Endothelial cell of umbilical vein (primary cell): ENCODE measurements at regions not wholly inside any gene's neighbourhood (a gene's known extent, or its start where the extent isn't known, plus 50 kb on each side); places are given as distances from the start of the nearest gene placed in this dataset.

ENCODE experiments used
- CTCF ChIP-seq, 2 donors: IDR thresholded peaks; 1 replicate in 1 of 2; 2 replicates in 1 of 2; pipeline ENCODE4 v1.5.1; 2011; ENCODE audit warnings: low read length in 2 of 2, mild to moderate bottlenecking in 2 of 2, moderate library complexity in 2 of 2, control low read depth in 1 of 2, inconsistent platforms in 1 of 2, low read depth in 1 of 2; ENCODE audit not compliant: insufficient read depth in 1 of 2; ENCODE audit errors: extremely low read depth in 1 of 2
- EZH2 ChIP-seq: IDR thresholded peaks from 2 replicates; pipeline ENCODE4 v1.6.1; 2012; ENCODE audit warnings: borderline replicate concordance, low read depth, mild to moderate bottlenecking, moderate library complexity, low read length, inconsistent platforms; ENCODE audit not compliant: severe bottlenecking
- POLR2AphosphoS5 ChIP-seq: IDR thresholded peaks from 2 replicates; pipeline ENCODE4 v1.6.1; 2012; ENCODE audit warnings: low read depth, mild to moderate bottlenecking, control low read depth, low read length, moderate library complexity; ENCODE audit not compliant: insufficient read depth

- TF ChIP-seq CTCF (IDR thresholded peaks at IDR 0.05; ENCODE audit: extremely low read depth in 1 of 2, insufficient read depth in 1 of 2, low read depth in 1 of 2, low read length in 2 of 2): no peak
- no peak for TF ChIP-seq EZH2
- no peak for TF ChIP-seq POLR2AphosphoS5
Measured at GRCh38 chr1:147824001-147824400, 63.6 kb upstream of the GJA5 start.
